ENCODE measurements at regions not wholly inside any gene's neighbourhood (a gene's known extent, or its start where the extent isn't known, plus 50 kb on each side); places are given as distances from the start of the nearest gene placed in this dataset.
A peak's percentile ranks its signal among the peaks of the same experiment; 100 is the strongest.

GRCh38 chr1:90192408-90192807, 197.5 kb downstream of the ZNF326 start:
- no peak for DNase-seq

GRCh38 chr1:90190523-90190922, 195.6 kb downstream of the ZNF326 start:
- DNase-seq = no peak

GRCh38 chr1:90189889-90190288, 195.0 kb downstream of the ZNF326 start:
- no peak for DNase-seq

GRCh38 chr1:90187323-90187585, 192.3 kb downstream of the ZNF326 start:
- no peak for DNase-seq

- no peak for DNase-seq
Observed at GRCh38 chr1:90186506-90187322, 191.8 kb downstream of the ZNF326 start.

GRCh38 chr1:90176530-90176929, 181.6 kb downstream of the ZNF326 start:
- no peak for DNase-seq

GRCh38 chr1:90175490-90176167, 180.7 kb downstream of the ZNF326 start:
- DNase-seq = no peak

GRCh38 chr1:90174246-90174645, 179.3 kb downstream of the ZNF326 start:
- no peak for DNase-seq

- no peak for DNase-seq
Observed at GRCh38 chr1:90162216-90162615, 167.3 kb downstream of the ZNF326 start.

GRCh38 chr1:90161625-90162024, 166.7 kb downstream of the ZNF326 start:
- no peak for DNase-seq

GRCh38 chr1:90155721-90156487, 161.0 kb downstream of the ZNF326 start:
- no peak for DNase-seq

- DNase-seq = no peak
Observed at GRCh38 chr1:90154711-90155110, 159.8 kb downstream of the ZNF326 start.

- DNase-seq = no peak
Observed at GRCh38 chr1:90149101-90149500, 154.2 kb downstream of the ZNF326 start.

- no peak for DNase-seq
Observed at GRCh38 chr1:90147093-90147492, 152.2 kb downstream of the ZNF326 start.

GRCh38 chr1:90144820-90145219, 149.9 kb downstream of the ZNF326 start:
- DNase-seq = peak; percentile 64

- DNase-seq = no peak
Observed at GRCh38 chr1:90143591-90143990, 148.7 kb downstream of the ZNF326 start.

- no peak for DNase-seq
Observed at GRCh38 chr1:90142697-90143096, 147.8 kb downstream of the ZNF326 start.

GRCh38 chr1:90139837-90140236, 144.9 kb downstream of the ZNF326 start:
- DNase-seq = no peak

GRCh38 chr1:90135286-90135685, 140.4 kb downstream of the ZNF326 start:
- DNase-seq = no peak

GRCh38 chr1:90134175-90134955, 139.5 kb downstream of the ZNF326 start:
- DNase-seq = no peak

- no peak for DNase-seq
Observed at GRCh38 chr1:90133133-90133532, 138.2 kb downstream of the ZNF326 start.

GRCh38 chr1:90132306-90132705, 137.4 kb downstream of the ZNF326 start:
- DNase-seq = no peak

GRCh38 chr1:90127288-90127953, 132.5 kb downstream of the ZNF326 start:
- no peak for DNase-seq

Data from DMS79 treated with DMSO at 0.1 percent for 48 hours (cell line).